ENCODE measurements at regions not wholly inside any gene's neighbourhood (a gene's known extent, or its start where the extent isn't known, plus 50 kb on each side); places are given as distances from the start of the nearest gene placed in this dataset.

DNA sequence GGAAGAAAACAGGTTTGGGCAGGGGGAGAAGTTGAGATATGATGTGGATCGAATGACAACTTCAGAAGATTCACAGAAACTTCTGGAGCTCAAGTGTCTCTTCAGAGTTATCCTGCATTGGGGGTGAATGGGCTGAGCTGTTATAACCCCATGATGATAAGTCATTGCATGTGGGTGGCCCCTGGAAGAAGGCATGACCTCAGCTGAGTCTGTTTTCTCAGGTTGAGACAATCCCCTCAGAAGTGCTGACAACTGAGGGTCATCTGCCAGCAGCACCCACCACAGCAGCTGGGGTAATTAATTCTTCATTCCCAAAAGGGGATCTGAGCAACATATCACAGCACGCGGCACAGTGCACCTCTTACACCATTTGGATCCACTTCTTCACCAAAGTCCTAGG, 138.6 kb upstream of the CAMK1G start:
- DNase-seq (ENCODE audit: low read depth, low spot score): no peak

DNA sequence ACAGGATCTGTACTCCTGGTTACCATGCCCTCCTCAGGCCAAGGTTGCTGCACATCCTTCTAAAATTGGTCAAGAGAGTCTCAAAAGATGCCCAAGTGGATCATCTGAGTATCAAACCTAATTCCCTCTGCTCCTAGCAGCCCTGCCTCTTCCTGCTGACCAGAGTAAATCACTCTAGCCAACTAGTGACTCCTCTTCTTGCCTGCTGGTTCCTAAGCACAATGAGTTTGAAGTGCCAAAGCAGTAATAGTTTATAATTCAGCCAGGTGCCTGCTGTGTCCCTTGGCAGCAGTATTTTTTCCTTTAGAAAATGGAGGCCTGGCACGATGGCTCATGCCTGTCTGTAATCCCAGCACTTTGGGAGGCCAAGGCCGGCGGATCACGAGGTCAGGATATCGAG, 137.9 kb upstream of the CAMK1G start:
- no peak for DNase-seq (ENCODE audit: low read depth, low spot score)

DNA sequence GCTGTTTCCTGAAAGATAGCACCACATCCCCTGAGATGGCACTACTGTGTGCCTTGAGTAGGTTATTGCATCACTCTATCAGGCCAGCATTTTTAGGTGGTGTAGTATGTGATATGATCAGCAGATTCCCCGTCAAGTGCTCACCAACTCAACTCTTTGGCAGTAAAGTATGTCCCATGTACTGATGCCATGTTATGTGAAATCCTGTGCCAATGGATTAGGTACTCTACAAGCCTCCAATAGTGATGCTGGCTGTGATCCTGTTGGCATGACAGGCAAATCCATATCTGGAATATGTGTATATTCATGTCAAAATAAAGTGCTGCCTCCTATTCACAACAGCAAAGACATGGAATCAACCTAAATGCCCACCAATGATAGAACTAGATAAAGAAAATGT, 137.2 kb upstream of the CAMK1G start:
- DNase-seq (ENCODE audit: low read depth, low spot score): no peak

DNA sequence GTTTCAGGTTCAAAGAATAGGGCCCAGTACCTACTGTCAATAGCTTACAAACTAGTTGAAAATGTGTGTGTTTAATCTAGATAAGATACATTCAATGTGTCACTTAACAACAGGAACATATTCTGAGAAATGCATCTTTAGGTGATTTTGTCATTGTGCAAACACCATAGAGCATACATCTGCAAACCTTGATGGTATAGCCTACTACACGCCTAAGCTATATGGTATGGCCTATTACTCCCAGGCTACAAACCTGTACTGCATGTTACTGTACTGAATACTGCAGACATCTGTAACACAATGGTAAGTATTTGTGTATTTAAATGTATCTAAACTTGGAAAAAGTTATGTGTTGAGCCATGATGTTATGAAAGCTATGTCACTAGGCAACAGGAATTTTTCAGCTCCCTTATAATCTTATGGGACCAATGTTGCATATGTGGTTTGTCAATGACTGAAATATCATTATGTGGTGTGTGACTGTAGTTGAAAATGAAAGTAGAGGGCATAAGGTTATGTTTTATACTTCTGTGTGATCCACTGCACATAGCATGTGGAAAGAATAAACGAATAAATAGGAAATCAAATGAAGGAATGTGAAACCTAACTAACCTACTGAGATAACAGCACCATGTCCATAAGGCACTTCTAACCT, 129.0 kb upstream of the CAMK1G start:
- no peak for DNase-seq (ENCODE audit: low read depth, low spot score)

DNA sequence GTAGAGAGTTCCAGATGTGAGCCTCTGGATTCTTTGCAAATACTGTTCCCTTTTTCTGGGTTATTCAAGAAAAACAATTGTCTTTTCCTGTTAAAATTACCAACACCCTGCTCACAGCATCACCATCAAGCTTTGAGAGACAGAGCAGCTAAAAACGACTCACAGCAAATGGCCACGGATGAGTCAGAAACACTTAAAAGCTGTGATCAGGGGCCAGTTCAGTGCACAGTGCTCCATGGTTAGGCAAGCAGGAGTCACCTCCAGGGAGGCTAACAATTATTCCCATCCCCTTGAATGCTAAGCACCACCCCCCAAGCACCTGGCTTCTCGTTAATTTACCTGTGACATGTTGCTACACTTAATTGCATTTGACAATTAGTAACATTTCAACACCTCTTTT, 128.4 kb upstream of the CAMK1G start:
- DNase-seq (ENCODE audit: low read depth, low spot score): no peak

DNA sequence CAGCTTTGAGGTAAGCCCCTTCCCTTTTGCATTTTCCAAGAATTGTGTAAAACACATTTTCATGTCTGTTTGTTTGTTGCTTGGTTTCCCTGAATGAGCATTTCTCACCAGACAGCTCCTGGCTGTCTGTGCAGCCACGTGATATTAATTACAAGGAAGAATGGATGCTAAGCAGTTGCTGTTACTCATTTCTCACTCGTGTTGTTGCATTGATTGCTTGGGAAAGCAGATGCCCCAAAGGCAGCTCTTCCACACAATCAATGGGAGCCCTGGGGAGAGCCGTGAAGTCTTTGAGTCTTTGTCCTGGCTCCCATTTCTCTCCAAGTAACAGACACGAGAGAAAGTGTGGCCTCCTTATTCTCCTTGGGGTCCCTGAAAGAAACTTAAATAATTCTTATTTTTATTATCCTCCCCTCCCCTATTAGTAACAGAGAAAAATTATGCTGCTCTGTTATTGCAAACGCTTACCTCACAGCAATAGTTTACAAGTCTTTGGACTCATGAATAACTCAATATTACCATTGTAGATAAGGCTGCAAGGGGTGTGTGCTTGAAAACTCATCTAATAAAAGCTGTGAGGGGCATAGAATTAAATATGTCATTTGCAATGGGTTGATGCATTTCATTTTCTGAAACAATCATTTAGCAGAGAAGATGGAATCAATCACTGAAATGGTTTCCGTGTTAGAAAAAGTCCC, 127.7 kb upstream of the CAMK1G start:
- DNase-seq (ENCODE audit: low read depth, low spot score): no peak

DNA sequence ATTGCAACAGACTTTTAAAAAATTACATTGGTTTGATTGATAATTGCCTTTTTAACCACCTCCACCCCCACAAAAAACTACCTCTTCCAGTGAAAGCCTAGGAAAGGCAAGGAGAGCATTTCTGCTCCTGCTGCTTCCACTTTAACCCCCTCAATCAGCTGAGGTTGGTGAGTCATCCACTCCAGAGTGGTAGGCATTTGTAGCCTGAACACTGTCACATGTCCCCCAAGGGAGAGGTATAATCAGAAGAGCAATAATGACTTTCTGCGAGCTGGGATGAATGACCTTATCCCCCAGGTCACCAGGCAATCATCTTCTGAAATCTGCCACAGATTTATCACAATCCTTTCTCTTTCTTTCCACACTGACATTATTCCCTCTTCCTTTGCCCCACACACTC, 126.6 kb upstream of the CAMK1G start:
- DNase-seq (ENCODE audit: low read depth, low spot score): no peak

DNA sequence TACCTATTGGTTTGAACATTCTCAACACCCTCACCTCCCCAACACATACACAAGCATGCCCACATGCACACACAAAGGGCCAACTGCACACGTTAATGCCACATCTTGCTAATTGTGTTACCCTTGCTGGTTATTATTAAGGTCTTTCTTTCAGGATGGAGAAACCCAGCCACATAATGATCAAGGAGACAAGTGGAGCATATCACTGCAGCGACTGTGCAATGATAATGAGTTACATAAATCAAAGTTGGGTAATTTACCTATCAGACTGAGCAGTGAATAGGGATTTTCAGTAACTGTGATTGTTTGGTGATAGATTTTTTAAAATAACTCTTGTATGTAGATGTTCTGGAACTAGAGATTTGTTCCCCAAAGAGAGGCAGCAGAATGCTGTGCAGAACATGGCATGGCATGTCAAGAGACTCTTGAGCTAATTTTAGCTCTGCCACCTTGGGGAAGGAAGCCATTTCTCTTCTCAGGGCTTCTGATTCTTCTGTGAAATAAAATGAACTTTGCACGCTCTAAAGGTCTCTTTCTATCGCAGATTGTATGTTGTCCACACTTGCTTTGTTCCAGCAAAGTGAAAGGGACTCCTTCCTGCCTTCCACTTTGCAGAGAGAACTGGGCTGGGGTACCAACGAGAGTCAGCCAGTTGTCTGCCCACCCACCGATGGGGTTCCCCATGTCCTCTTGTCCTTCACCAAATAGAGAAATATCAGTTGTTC, 126.0 kb upstream of the CAMK1G start:
- no peak for DNase-seq (ENCODE audit: low read depth, low spot score)

DNA sequence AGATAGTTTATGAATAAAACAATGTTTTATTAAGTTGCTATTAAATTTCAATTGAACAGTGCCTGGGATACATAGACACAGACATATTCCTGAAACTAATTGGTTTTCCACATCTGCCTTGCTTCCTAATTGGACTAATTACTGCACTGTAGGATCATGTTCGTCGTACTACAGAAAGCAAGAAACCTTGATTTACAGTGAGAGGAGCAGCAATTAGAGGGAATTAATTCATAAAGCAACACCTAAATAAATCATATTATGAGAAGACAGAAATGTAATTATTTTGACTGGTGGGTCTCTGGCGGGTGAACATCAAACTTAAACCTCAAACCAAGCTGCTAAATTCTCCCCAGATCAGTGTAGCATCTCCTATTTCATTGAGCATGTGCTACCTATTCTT, 124.6 kb upstream of the CAMK1G start:
- no peak for DNase-seq (ENCODE audit: low read depth, low spot score)

DNA sequence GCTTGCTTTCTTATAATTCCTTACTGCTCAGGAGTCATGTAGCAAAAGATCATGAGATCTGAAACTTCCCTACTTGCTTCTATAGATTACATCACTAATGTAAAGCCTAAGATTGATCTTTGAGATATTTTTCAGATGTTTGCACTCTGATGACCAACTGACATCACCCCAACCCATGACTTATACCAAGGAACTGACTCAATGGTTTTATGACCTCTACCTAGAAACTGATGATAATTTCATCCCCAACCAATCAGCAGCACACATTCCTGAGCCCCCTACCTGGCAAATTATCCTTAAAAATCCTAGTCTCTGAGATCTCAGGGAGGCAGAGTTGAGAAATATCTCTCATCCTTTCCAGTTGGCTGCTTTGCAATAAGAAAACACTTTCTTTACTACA, 122.3 kb upstream of the CAMK1G start:
- no peak for DNase-seq (ENCODE audit: low read depth, low spot score)

DNA sequence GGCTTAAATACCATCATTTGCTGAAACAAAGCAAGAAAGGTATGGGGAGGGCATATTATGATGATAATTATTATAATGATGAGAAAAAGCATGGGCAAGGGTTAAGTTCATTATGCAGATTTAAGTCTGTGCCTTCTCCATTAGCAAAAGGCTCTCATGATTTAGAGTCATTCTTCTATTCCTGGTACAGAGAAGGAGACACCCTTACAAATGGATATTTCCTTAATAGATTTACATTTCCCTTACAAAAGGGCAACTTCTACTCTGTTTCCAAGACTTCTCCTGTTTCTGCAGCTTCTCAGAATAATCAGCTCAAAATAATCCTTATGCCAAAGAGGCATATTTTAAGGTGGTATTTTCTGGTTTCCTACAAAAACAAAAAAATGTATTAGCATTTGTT, 121.1 kb upstream of the CAMK1G start:
- DNase-seq (ENCODE audit: low read depth, low spot score): no peak

DNA sequence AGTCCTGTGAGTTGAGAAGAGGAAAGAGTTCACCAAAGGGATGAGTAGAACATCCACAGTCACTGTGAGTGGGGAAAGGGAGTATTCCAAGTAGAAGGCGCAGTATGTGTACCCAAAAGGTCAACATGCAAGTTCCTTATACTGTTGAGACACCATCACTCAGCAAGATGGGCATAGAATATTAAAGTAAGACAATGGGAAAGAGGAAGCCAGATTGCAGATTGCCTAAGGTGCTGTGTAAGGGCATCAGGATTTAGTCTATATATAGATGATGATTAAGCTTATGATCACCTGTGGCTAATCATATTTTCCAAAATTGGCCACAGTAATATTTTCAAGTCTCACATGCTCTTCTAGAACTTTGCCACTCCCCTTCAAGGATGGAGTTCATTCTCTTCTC, 120.1 kb upstream of the CAMK1G start:
- no peak for DNase-seq (ENCODE audit: low read depth, low spot score)

DNA sequence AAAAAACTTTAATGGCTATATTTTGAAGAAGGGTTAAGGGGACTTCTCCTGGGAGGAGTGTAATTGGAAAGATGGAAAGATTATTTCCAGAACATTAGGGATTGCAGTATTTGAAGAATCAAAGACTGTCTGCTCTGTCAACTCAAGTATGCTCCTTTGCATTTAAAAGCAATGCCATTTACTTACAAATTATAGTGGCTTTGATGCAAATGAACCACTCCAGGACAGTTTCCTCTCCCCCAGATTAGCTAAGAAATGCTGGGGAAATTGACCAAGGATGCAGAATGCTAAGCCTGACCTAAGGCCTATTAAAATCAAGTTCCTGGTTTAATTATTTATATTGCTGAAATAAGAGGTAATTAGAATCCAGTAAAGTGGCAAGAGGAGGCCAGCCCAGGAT, 110.5 kb upstream of the CAMK1G start:
- DNase-seq (ENCODE audit: low read depth, low spot score): no peak

DNA sequence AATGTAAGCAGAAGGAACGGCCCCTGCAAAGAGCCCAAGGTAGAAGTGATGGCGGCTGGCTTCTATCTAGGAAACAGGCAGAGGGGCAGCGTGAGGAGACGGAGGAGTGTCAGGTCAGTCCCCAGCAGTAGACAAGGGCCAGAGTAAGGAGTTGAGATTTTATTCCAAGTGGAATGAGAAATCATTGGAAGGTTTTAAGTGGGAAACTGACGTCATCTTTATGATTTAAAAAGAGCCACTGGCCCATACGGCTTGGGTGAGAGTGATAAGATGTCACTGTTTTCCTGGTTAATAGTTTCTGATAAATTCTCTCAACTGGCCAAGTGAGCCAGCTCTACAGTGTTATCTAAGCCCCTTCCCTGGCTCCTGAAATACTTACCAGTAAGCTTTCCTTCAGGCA, 103.2 kb upstream of the CAMK1G start:
- DNase-seq (ENCODE audit: low read depth, low spot score): no peak

DNA sequence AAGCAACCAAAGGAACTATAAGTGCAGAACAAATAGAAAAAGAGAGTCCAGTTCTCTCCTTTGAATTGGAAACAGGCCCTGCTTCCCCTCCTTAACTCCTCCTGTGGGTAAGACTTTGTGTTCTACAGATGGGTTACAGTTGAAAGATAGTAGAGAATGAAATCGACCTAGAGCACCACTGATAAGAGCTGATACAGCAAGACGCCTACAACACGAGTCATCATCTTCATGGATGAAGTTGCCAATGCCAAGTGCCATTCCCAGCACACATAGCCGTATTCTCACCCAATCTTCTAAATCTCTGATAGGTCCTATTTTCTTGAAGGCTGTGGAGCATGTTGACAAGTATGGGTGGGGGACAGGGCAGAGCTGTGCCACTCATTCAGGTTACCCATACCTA, 99.8 kb upstream of the CAMK1G start:
- DNase-seq (ENCODE audit: low read depth, low spot score): no peak

DNA sequence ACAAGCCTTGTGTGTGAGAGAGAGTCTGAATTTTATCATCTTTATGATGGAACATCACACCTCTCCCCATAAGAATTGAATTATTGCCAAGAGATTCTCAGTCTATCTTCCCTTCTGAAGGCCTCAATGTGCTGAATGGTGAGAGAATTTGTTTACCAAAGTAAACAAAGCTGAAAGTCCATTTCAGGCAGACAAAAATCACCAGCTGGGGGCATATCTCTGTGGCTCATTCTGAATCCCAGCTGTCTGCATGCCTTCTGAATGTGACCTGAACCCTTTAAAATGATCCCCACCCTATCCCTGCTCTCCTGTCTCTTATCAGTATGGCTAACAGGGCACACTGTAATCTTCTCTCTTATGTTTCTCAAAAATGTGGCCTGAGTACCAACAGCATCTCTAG, 99.1 kb upstream of the CAMK1G start:
- no peak for DNase-seq (ENCODE audit: low read depth, low spot score)

DNA sequence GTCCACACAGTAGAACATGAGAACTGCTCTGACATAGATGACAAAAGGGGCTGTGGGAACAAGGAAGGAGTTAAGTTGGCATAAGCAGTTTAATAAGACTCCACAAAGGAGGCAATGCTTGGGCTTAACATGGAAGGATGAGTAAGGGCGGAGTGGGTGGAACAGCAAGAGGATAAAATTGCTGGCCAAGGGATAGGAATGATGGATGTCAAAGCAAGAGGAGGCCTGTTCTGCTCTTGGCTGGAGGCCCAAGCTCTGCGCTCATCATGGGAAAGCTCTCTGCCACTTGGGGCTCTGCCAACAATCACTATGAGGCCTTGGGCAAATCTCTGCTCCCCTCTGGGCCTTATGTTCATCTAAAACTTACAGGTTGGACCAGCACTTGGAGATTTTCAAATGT, 98.3 kb upstream of the CAMK1G start:
- no peak for DNase-seq (ENCODE audit: low read depth, low spot score)

DNA sequence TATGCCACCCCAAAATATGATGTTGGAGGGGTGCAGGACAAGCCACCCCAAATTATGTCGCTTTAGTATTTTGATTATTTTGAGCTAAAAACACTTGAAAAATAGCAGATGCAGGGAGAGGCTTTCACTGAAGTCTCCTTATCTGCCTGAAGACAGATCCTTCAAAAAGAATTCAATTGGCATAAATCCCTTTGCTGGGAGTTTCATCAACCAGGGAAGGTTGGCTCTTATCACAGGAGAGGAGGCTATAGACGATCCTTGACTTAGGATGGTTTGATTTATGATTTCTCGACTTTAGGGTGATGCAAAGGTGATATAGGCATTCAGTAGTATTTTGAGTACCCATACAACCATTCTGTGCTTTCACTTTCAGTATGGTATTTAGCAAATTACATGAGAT, 97.8 kb upstream of the CAMK1G start:
- no peak for DNase-seq (ENCODE audit: low read depth, low spot score)

DNA sequence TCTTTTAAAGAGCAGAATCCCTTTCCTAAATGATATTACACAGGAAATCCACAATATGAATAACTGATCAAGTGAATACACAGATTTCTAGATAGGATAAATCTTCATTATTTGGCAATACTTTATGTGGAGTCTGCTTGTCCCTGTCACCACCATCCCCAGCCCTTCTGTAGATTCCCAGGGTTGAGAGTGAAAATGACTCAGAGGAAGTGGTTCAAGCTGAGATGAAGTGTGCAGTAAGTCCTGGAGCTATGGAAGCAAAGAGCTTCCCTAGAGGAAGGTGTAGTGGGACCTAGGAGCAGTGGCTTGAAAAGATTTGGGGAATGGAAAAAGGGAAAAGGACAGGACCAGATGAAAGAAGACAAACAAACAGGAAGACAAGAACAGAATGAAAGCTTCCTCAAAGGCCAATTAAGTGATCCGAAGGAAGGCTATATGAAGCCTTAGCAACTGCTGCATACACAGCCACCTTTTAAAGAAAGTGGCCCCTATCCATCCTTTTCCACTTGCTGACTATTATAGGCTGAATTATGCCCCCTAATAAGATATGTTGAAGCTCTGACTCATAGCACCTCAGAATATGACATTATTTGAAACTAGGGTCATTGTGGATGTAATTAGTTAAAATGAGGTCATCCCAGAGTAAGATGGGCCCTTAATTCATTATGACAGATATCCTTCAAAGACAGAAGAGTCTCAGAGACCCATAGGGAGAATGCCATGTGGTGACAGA, 96.5 kb upstream of the CAMK1G start:
- DNase-seq (ENCODE audit: low read depth, low spot score): no peak

DNA sequence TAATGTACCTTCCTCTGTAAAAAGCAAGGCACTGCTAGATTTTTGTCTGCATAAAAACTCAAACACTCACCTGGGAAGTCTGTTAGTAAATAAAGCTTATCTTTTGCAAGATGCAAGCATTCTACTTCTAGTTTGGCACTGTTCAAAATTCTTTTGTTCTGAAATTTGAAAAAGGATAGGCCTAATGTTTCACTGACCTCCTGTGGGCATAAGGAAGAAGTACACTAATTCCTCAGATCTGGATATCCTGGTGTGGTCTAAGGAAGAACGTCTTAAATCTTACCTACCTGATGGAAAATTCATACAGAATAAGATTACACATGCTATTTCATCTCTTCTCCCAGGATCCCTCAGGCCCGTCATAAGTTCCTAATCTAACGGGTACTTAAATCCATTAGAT, 93.5 kb upstream of the CAMK1G start:
- DNase-seq (ENCODE audit: low read depth, low spot score): no peak

DNA sequence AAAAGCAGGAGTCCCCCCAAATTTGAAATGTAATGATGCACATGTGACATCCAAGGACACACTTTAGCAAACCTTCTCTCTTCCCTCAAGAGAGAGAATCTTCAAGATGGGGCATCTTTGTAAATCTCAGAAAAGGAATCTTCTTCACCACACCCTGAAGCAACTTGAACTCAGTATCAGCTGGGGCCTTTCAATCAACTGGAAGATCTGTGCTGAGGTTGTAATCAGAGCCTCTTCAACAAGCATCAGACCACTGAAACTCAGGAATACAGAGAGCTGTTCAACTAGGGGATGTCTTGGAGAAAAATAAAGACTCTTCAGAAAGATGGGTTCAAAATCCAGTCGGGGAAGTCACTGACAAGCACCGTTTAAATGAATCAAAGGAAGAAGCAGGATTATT, 92.5 kb upstream of the CAMK1G start:
- DNase-seq (ENCODE audit: low read depth, low spot score): no peak

DNA sequence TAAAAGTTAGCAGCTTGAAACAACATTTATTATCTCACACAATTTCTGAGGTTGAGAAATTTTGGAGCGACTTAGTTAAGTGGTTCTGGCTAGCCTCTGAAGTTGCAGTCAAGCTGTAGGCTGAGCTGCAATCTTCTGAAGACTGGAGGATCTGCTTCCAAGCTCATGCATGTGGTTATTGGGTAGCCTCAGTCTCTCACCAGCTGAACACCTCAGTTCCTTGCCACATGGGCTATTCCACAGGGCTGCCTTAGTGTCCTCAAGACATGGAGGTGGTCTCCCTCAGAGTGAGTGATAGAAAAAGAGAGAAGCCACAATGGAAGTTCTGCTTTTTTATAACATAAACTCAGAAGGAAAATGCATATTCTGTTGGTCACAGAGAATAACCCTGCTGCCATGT, 92.0 kb upstream of the CAMK1G start:
- no peak for DNase-seq (ENCODE audit: low read depth, low spot score)

DNA sequence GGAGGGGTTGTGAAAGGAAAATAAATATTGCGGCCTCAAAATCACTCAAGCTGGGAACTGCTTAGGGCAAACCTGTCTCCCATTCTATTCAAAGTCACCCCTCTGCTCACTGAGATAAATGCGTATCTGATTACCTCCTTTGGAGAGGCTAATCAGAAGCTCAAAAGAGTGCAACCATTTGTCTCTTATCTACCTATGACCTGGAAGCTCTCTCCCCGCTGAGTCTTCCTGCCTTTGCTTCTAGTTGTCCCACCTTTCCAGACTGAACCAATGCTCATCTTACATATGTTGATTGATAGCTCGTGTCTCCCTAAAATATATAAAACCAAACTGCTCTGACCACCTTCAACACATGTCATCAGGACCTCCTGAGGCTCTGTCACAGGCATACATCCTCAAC, 91.6 kb upstream of the CAMK1G start:
- DNase-seq (ENCODE audit: low read depth, low spot score): no peak

All from iPS DF 19.7 (cell line).